ENCODE measurements at regions not wholly inside any gene's neighbourhood (a gene's known extent, or its start where the extent isn't known, plus 50 kb on each side); places are given as distances from the start of the nearest gene placed in this dataset.
A peak's percentile ranks its signal among the peaks of the same experiment; 100 is the strongest.

DNA sequence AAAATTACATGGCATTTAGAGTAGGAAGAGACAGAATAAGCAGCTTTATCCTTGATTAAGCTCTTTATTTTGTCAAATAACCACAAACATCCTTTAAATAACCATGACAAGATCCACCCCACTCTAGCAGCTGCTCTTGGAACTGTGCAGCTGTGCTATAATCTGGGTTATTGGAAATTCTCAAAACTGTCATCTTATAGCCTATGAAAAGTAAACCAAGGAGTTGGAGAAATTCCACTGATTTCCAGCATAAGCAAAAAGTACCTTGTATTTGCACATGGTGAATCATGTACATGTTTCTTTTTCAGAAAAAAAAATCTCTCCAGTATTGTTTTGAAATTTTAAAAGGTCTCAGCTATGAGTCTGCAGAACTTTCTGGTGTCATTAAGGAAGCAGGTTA is 88.8 kb upstream of the ABI3BP start:
- DNase-seq (ENCODE audit: low spot score), result no peak

DNA sequence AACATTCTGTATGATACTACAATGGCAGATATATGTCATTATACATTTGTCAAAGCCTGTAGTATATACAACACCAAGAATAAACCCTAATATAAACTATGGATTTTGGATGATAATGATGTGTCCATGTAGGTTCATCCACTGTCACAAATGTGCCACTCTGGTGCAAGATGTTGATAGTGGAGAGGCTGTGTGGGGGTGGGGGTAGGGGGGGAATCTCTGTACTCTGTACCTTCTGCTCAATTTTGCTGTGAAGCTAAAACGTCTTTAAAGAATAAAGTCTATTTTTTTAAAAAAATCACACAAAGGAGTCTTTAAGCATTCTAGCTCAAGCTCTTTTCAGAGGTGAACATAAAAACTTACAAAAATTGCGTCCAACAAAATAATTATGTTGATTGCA is 88.2 kb upstream of the ABI3BP start:
- no peak for DNase-seq (ENCODE audit: low spot score)

DNA sequence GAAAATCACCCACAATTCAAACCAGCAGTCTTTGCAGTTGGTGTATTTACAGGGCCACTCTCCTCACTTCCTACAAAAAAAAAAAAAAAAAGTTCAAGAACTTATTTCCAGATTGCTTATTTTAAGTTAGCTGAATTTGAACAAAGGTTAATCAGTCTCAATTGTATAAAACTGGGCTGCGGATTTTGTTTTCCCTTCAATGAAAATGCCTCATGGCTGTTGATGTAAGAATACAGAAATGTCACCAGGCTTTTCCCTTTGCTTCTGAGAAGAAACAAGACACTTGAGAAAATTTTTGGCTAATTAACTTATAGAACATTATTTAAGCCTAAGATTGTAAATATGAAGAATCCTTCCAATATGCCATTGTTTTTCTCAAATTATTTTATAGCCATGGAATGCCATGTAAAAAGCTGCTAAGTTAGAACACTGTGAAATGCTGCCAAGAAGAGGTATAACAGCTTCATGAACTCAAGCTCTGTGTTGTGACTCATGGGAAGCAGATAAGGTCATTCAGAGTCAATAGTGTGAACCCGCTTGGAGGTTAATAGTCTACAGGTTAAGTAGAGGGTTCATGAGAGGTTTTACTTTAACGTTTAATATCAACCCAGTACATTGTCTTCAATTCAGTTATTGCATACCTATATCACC is 84.3 kb upstream of the ABI3BP start:
- DNase-seq (ENCODE audit: low spot score), result no peak

DNA sequence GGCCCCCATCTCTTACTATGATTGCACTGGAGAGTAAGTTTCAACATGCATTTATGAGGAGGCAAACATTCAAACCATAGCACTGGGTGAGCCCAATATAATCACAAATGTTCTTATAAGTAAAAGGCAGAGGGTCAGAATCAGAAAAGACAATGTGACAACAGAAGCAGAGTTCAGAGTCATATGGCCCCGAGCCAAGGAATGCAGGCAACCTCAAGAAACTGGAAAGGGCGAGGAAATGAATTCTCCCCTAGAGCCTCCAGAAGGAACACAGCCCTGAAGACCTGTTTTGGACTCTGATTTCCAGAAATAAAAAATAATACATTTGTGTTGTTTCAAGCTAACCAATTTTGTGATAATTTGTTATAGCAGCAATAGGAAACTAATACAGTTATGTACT is 81.3 kb upstream of the ABI3BP start:
- no peak for DNase-seq (ENCODE audit: low spot score)

DNA sequence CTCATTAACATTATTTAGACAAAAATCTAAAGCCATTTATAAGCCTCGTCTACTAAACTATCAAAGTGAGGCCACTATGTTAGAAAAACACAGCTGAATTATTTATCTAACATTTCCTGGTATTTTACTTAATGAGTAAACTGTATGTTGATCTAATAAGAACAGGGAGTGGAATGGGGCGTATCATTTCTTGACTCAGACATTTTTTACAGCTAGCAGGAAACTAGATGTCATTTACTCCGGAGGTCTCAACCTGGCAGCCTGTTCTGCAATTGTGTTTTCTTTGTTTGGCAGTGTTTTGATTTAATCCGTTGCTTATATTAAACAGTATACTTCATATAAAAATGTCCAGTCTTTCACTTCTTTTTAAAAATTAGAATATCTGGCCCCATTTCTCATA is 79.1 kb upstream of the ABI3BP start:
- DNase-seq (ENCODE audit: low spot score), result peak; percentile 17

DNA sequence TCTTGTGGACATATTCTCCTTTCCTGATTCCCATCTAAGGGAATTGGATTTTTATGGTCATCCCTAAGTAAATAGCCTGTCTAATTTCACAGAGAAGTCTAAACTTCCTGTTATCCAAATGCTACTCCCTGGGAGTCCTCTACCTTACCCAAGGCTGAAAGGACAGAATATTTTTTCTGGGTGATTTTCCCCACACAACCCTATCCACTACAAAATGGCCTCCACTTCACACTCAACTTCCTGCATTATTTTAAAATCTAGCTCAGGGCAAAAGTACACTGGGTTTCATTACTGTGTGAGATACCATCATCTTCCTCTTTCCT is 77.5 kb upstream of the ABI3BP start:
- DNase-seq (ENCODE audit: low spot score), result no peak

DNA sequence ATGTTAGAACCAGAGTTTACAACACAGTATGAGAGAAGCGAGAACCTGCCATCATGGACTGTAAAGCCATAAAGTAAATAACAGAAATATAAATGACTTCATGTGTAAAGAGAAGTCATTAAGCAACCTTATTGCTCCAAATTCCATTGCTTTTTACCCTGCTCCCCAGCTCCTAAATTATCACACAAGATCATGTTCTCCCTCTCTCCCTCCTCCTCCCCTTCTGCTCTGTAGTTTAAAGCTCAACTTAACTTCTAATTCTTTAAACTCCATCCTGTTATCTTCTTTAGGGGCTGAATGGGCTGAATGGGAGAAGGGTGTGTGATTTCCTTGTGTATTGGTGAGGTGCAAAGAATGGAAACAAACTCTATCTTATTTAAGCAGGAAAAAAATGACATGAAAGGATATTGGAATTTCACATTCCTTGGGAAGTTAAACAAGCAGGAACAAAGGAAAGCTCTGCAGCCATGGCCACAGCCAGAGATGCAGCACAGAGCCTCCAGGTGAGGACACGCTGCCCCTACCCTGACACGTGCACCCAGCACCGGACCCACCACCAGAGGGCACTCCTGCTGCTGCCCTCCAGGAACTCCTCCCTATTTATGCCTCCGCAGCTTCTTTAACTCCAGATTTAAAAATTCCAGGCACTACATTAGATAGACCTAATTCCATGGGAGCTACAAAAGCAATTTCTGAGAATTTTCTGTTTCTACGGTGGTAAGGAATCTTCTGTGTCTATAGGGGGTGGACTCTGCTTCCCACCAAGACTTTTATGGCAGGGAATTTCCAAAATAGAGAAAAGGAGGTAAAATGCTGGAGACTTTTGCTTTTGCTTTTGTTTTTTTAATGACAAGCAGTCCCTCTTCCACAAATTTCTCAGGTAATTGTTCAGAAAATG is 76.9 kb upstream of the ABI3BP start:
- DNase-seq (ENCODE audit: low spot score), result no peak

DNA sequence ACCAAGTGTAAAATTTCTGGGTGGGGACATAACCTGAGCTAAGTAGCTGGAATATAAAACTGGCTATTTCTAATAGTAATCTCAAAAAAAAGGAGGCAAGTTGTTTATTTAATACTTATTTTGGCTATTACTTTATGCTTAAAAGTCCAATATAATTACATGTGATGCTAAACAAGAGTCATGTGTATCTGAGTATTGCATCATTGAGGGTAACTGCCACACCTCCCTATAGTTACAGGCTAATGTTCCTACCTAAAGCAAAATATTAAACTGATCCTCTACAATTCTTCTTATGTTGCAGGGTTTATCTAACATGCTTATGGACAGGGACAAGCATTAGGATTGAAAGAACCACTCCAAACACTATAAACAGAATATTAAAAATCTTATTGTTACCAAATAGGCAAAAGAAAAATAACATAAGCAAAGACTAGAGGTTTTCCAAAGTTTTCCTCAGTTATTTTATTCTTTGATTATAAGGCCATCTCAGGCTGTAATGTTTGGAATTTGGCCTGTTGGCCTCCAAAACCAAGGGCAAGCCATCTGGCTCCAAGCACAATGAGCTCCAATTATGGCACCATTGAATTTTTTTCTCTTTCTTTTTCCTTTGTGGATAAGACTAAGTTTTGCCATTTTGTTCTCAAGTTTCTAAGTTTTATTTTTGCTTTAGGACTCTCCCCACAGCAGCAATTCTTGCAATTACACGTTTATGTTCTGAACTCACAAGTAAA is 75.8 kb upstream of the ABI3BP start:
- no peak for DNase-seq (ENCODE audit: low spot score)

DNA sequence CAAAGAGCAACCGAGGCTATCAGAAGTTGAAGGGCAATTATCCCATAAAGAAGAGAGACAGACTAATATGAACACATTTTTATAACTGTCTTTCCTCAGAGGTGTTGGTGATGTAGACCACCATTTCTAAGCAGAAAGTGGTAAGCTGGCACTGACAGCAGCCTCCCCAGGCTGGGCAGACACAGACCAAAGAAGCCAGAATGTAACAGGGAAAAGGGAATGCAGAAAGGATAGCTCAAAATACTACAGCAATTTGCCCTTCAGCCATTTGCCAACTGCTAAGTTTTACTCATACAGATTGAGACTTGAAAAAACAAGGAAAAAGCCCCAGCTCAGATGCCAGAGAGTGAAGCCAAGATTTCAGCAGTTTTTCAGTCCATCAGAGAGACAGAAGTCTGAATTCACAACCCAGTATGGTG is 73.5 kb upstream of the ABI3BP start:
- no peak for DNase-seq (ENCODE audit: low spot score)

DNA sequence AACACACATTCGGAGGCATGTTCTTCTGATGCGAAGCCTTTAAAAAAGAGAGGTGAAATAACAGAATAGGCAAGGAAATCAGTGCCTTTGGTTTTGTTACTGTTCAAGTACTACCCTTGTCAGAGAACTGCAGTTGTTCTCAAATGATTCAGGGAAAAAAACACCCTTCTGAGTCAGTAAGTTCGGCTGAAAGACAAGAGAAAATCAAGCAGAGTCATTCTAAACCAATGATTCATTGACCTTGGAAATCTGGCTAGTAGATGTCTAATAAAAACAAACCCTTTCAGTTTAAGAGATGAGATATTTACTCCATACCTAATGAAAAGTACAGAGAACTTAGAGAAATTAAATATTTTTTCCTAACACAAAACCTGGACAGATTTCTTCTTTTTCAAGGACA is 72.7 kb upstream of the ABI3BP start:
- DNase-seq (ENCODE audit: low spot score), result peak; percentile 54

DNA sequence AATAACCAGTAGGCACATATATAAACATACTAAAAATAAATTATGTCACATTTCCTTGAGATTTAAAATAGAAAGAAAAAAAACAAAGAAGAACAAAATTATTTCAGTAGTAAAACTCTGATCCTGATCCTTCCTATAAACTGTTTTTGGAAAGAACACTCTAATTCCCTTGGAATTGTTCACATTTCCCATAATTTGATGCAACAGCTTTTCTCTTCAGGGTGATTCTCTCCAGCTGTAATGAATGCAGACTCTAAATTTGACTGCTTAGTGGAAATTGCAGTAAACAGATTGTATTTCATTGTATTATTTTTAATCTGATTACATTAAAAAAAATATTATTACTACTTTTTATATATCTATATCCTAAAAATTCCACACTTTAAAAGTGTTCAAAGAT is 70.2 kb upstream of the ABI3BP start:
- DNase-seq (ENCODE audit: low spot score), result no peak

DNA sequence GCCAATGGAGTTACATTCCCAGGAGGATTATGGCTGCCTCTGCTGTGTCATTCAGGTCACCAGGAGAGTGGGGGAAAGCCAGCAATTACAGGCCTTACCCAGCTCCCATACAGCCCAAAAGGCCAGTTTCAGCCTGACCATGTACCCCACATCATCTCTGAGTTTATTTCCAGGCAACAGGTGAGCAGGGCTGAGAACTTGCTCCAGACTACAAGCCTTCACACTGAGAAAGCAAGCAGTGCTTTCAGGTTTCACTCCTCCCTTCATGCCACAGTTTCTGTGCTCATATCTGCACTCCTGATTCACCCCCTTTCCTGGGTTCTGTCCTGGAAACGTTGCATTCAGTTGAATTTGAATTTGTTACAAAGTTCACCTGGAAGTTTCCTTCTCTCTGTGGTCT is 68.1 kb upstream of the ABI3BP start:
- DNase-seq (ENCODE audit: low spot score), result no peak

DNA sequence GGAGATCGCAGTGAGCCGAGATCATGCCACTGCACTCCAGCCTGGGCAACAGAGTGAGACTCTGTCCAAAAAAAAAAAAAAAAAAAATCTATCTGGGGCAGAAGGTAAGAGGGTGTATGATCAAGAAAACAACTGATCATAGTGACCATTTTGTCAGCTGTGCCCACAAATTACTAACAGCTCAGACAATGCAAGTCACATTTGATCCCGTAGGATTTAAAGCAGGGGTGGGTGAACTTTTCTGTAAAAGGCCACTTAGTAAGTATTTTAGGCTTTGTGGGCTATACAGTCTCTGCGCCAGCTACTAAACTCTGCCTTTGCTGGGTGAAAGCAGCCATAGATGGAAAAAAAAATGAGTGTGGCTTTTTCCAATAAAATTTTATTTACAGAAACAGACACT is 57.6 kb upstream of the ABI3BP start:
- DNase-seq (ENCODE audit: low spot score), result no peak

DNA sequence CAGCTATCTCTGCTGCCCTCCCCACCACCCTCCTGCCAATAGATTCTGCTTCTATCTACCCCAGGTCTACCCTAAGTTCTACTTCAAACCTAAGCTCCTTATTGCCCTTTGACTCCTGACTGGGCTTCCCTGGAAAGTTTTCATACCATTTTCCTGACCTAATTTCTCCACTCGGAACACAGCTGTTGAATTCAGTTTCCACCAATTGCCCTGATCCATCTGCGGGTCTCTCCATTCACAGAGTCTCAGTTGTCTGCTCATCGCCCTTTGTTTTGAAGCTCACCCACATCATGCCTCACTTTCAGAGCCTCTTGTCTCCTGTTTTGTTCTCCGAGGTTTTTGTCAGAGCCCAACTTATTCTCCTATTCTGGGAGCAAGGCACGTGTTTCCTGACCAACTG is 56.8 kb upstream of the ABI3BP start:
- DNase-seq (ENCODE audit: low spot score), result no peak

DNA sequence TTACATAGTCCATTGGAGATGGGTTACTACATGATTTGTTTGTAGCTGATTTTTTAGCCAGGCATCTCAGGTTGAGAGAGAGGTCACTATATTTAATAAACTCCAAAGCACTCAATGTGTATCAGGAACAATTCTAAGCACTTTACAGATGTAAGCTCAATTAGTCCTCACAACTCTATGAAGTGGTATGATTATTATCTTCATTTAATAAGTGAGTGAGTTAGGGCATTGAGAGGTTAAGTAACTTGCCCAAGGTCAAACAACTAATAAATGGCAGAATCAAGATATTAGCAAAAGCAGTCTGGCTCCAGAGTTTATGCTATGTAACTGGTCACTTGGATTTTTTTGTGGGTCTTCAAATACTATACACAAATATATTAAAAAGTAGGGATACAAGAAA is 56.3 kb upstream of the ABI3BP start:
- no peak for DNase-seq (ENCODE audit: low spot score)

DNA sequence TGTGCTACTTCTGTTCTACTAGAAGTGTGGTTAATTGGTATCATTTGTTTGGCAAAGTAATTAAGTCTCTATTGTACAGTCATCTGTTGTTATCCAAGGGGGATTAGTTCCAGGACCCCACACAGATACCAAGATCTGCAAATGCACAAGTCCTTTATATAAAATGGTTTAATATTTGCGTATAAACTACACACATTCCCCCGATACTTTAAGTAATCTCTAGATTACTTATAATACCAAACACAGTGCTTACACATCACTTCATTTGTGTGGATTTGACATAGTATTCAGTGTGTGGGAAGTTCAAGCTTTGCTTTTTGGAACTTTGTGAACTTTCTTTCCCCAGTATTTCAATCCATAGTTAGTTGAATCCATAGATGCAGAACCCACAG is 50.5 kb upstream of the ABI3BP start:
- no peak for DNase-seq (ENCODE audit: low spot score)

DNA sequence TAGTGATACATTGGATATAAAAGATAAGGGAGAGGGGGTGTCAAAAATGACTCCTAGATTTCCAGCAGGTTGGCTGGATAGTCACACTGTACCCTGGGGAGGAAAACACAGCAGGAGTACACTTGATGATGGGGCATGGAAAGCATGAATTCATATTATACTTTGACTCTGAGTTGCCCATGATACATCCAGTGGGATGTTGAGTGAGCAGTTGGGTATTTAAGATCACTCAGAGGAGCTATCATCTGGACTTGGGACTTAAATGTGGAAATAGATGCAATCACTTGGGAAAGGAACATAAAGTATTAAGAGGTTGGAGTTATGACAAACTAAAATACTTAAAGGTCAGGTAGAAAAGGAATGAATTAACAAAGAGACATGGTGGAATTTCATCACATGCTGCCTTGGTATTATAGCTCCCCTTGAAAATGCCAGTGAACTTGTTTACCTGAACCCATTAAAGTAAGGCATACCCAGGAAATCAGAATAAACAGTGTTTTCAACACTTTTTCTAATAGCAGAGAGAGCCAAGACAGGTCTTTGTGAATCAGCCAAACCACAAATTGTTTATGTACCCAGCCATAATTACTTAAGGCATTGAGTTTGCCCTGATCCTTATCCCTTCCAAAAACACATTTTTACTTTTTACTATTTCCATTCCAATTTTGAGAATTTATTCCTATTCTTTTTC is 49.9 kb upstream of the ABI3BP start:
- peak; percentile 10 for DNase-seq (ENCODE audit: low spot score)
